ENCODE measurements at regions not wholly inside any gene's neighbourhood (a gene's known extent, or its start where the extent isn't known, plus 50 kb on each side); places are given as distances from the start of the nearest gene placed in this dataset.

- Histone ChIP-seq H3K27ac (ENCODE audit: low read depth, low read length) (no peak overlapping the region), H3K9me3 (ENCODE audit: control insufficient read depth in 1 of 2, insufficient read depth in 1 of 2, low read depth in 1 of 2, low read length in 2 of 2) (no peaks in the 10 kb centered on the region), H4K20me1 (ENCODE audit: insufficient read depth) (no peaks in the 10 kb centered on the region), H3K4me2 (ENCODE audit: low read length) (no peak overlapping the region), H3K4me1 (ENCODE audit: control insufficient read depth in 1 of 2, insufficient read depth in 2 of 2, low read length in 2 of 2) (no peaks in the 10 kb centered on the region), H3K4me3 (replicated peaks in 1 of 2; ENCODE audit: low read depth in 1 of 2, low read length in 2 of 2) (no peak overlapping the region), H3K79me2 (ENCODE audit: insufficient read depth, low read length) (no peaks in the 10 kb centered on the region), H3K36me3 (ENCODE audit: control insufficient read depth in 1 of 2, insufficient read depth in 2 of 2, low read length in 2 of 2) (no peaks in the 10 kb centered on the region), H3K9me2 (ENCODE audit: insufficient read depth) (no peaks in the 10 kb centered on the region), H3K9ac (ENCODE audit: low read length) (no peak overlapping the region), H2AFZ (ENCODE audit: low read depth, low read length, poor library complexity, severe bottlenecking) (no peak overlapping the region), H3K27me3 (ENCODE audit: insufficient read depth, low read length) (no peaks in the 10 kb centered on the region)
- POLR2A ChIA-PET = no interaction called here
- RAD21 ChIA-PET (ENCODE audit: low non-redundant PET in 1 of 2, low total read pairs in 2 of 2, uncharacterized antibody in 2 of 2, unreplicated experiment in 2 of 2) = no interaction called here
- CTCF ChIA-PET = no interaction called here
- no TSS peak for BruUV-seq (replicated peaks)
- intact Hi-C loops (cut with micrococcal nuclease) = no loop called here
- ATAC-seq = no peak
- no peak for DNase-seq (ENCODE audit: low read depth, low spot score)
- TF ChIP-seq EZH2 (IDR thresholded peaks at IDR 0.05) (no peak), POLR2A (IDR thresholded peaks at IDR 0.05; ENCODE audit: borderline replicate concordance, extremely low read depth, insufficient read depth, insufficient read length) (no peak), EGR1 (IDR thresholded peaks at IDR 0.05; ENCODE audit: low read depth) (no peak), SIN3A (IDR thresholded peaks at IDR 0.05; ENCODE audit: low read depth) (no peak), ZFX (IDR thresholded peaks at IDR 0.05) (no peak), ZNF274 (IDR thresholded peaks at IDR 0.05; ENCODE audit: low read depth, low read length) (no peak), CEBPB (IDR thresholded peaks at IDR 0.05; ENCODE audit: low read depth) (no peak), ATF3 (IDR thresholded peaks at IDR 0.05) (no peak), SRF (IDR thresholded peaks at IDR 0.05; ENCODE audit: low read depth) (no peak), FOSL1 (IDR thresholded peaks at IDR 0.05; ENCODE audit: low read depth) (no peak), EZH2phosphoT487 (IDR thresholded peaks at IDR 0.05; ENCODE audit: borderline replicate concordance) (no peak), CBX3 (IDR thresholded peaks at IDR 0.05; ENCODE audit: low read depth) (no peak), JUND (IDR thresholded peaks at IDR 0.05) (no peak), CTCF (IDR thresholded peaks at IDR 0.05 in 2 of 3, conservative IDR thresholded peaks at IDR 0.05 in 1 of 3; ENCODE audit: borderline replicate concordance in 1 of 3, insufficient read depth in 1 of 3, low read depth in 2 of 3, low read length in 2 of 3) (no peak), YY1 (IDR thresholded peaks at IDR 0.05; ENCODE audit: extremely low read depth, insufficient replicate concordance, low read depth, low read length) (no peak), ZBTB33 (IDR thresholded peaks at IDR 0.05; ENCODE audit: extremely low read depth, insufficient replicate concordance, low read length) (no peak), ELF1 (IDR thresholded peaks at IDR 0.05; ENCODE audit: borderline replicate concordance, low read depth) (no peak), POLR2AphosphoS5 (IDR thresholded peaks at IDR 0.05; ENCODE audit: low read depth, low read length) (no peak), RAD21 (IDR thresholded peaks at IDR 0.05; ENCODE audit: low read depth) (no peak), REST (IDR thresholded peaks at IDR 0.05; ENCODE audit: low read depth) (no peak)
Observed at GRCh38 chr13:105874814-105875213, 660.6 kb downstream of the EFNB2 start.

Measured in HCT116 (cell line).